MM.1S (cell line): ENCODE measurements at regions not wholly inside any gene's neighbourhood (a gene's known extent, or its start where the extent isn't known, plus 50 kb on each side); places are given as distances from the start of the nearest gene placed in this dataset.

Source experiments
- CTCF ChIP-seq: fragments of 300-600 bp; sonication (generic); IDR thresholded peaks from 2 replicates; pipeline ENCODE4 v1.5.1; 2016; ENCODE audit warnings: antibody characterized with exemption, low read length, mixed read lengths
- EZH2 ChIP-seq: fragments of 300-600 bp; sonication (generic); optimal IDR thresholded peaks from 2 replicates; pipeline ENCODE3; 2017; ENCODE audit warnings: low read depth, mild to moderate bottlenecking, antibody characterized with exemption, low read length, mixed read lengths
- EZH2phosphoT487 ChIP-seq: fragments of 300-600 bp; sonication (generic); IDR thresholded peaks from 2 replicates; pipeline ENCODE4 v1.6.1; 2018; ENCODE audit warnings: antibody characterized with exemption, low read length

- no peak for TF ChIP-seq CTCF
- TF ChIP-seq EZH2 = no peak
- no peak for TF ChIP-seq EZH2phosphoT487
Measured at GRCh38 chr5:6948562-6948961, 235.3 kb downstream of the TENT4A start.
